RWPE1 (cell line): ENCODE measurements at regions not wholly inside any gene's neighbourhood (a gene's known extent, or its start where the extent isn't known, plus 50 kb on each side); places are given as distances from the start of the nearest gene placed in this dataset.

Experiments
- CTCF ChIA-PET: fragments of 350-600 bp; sonication (Branson Sonifier 250); formaldehyde crosslinking; extraction: SDS; loops from one replicate; lab custom pipeline; 2021; lab: Yijun Ruan, JAX
- POLR2A ChIA-PET: fragments of 400-600 bp; formaldehyde crosslinking; extraction: SDS; loops from one replicate; lab custom pipeline; 2020; ENCODE audit warnings: antibody characterized with exemption; ENCODE audit not compliant: low non-redundant PET; lab: Yijun Ruan, JAX
- DNase-seq: peaks from one replicate; pipeline ENCODE4 v3.0.0; 2012; ENCODE audit warnings: low spot score
- H3K27ac ChIP-seq: fragments of 450-650 bp; 2 replicates; pipeline ENCODE4 v1.5.1; 2017
- CTCF ChIP-seq: fragments of 450-650 bp; conservative IDR thresholded peaks from 2 replicates; pipeline ENCODE4 v1.5.1; 2017; ENCODE audit warnings: low read depth, mild to moderate bottlenecking

- TF ChIP-seq CTCF: no peak
- H3K27ac ChIP-seq: no peak overlapping the region
- ChIA-PET POLR2A (no interaction called here), CTCF (interaction anchor here (0.5 kb wide), 1 partner anchor 15 kb away, joined by 3 read pairs; no protein-coding TSS in a partner anchor)
- DNase-seq: no peak
Measured at GRCh38 chr2:57278451-57278850, 768.2 kb upstream of the VRK2 start.

GRCh38 chr2:57291209-57291608, 755.4 kb upstream of the VRK2 start:
- POLR2A ChIA-PET: no interaction called here
- no peak overlapping the region for H3K27ac ChIP-seq
- no peak for DNase-seq
- CTCF ChIA-PET: no interaction called here
- no peak for TF ChIP-seq CTCF

- peak; percentile 22 for DNase-seq
- no peak overlapping the region for H3K27ac ChIP-seq
- no peak for TF ChIP-seq CTCF
- ChIA-PET CTCF (no interaction called here), POLR2A (no interaction called here)
Measured at GRCh38 chr2:57296795-57297517, 749.6 kb upstream of the VRK2 start.

- POLR2A ChIA-PET: no interaction called here
- H3K27ac ChIP-seq: no peak overlapping the region
- DNase-seq: peak; percentile 32
- no peak for TF ChIP-seq CTCF
- CTCF ChIA-PET: interaction anchor here (0.5 kb wide), 1 partner anchor 58 kb away, joined by 3 read pairs; no protein-coding TSS in a partner anchor
Measured at GRCh38 chr2:57313678-57314077, 732.9 kb upstream of the VRK2 start.

GRCh38 chr2:57314682-57315081, 731.9 kb upstream of the VRK2 start:
- no peak for DNase-seq
- H3K27ac ChIP-seq: no peak overlapping the region
- TF ChIP-seq CTCF: no peak
- POLR2A ChIA-PET: no interaction called here
- CTCF ChIA-PET: no interaction called here

- peak; percentile 20 for DNase-seq
- no peak for TF ChIP-seq CTCF
- H3K27ac ChIP-seq: no peak overlapping the region
- POLR2A ChIA-PET: no interaction called here
- CTCF ChIA-PET: no interaction called here
Measured at GRCh38 chr2:57330447-57330846, 716.2 kb upstream of the VRK2 start.
